ENCODE measurements at regions not wholly inside any gene's neighbourhood (a gene's known extent, or its start where the extent isn't known, plus 50 kb on each side); places are given as distances from the start of the nearest gene placed in this dataset.

DNA sequence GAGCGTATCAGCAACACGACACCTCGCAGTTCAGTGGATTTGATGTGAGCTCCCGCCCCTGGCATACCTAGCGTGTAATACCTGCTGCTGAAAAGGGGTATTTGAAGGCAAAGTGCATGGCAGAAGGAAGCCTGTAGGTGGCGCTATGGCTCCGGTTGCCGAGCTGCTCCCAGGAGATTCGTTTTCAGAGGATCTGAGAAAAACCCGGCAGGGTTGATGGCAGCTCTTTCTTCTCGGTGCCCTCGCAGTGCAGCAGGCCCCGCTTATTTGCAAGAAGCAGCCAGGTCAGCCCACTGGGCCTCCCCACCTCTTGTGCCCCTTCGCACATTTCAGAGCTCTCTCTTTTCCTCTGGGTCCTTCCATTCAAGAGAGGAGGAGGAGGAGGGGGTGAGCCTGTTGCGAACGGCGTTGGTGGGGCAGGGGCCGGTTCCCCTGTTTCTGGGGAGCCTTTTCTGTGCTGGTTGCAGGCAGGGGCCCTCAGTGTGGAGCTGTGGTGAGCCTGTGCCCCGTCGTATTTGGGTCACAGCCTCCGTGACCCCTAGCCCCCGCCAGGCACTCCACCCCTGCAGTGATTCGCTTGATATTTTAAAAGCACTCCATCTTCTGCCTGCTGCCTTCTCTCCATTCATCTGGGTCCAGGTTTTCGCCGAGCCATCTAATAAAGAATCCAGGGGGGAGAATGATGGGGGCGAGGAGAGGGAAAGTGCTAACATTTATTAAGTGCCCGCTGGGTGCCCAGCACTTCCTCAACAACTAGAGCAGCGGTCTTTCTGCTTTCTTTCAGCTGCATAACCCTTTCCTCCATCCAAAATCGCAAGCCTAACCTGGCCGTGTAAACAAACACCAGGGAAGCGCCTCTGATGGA lies 85.3 kb upstream of the SYT13 start:
- TF ChIP-seq SP1 (IDR thresholded peaks at IDR 0.05), result no peak
- no peak for TF ChIP-seq LEF1 (IDR thresholded peaks at IDR 0.05; ENCODE audit: borderline replicate concordance)
- no peak for TF ChIP-seq FOXA1 (IDR thresholded peaks at IDR 0.05)
- no peak for TF ChIP-seq ARNT (IDR thresholded peaks at IDR 0.05)
